ENCODE measurements at regions not wholly inside any gene's neighbourhood (a gene's known extent, or its start where the extent isn't known, plus 50 kb on each side); places are given as distances from the start of the nearest gene placed in this dataset.

- DNase-seq (ENCODE audit: low spot score) = no peak
Observed at GRCh38 chr3:170752571-170753155, 117.3 kb downstream of the RPL22L1 start.

GRCh38 chr3:170751899-170752293 lies 118.1 kb downstream of the RPL22L1 start:
- DNase-seq (ENCODE audit: low spot score) = no peak

GRCh38 chr3:170751083-170751898 lies 118.7 kb downstream of the RPL22L1 start:
- peak; percentile 61 for DNase-seq (ENCODE audit: low spot score)

- no peak for DNase-seq (ENCODE audit: low spot score)
Observed at GRCh38 chr3:170750478-170750830, 119.5 kb downstream of the RPL22L1 start.

- DNase-seq (ENCODE audit: low spot score) = no peak
Observed at GRCh38 chr3:170749765-170750477, 120.1 kb downstream of the RPL22L1 start.

GRCh38 chr3:170749185-170749584 lies 120.8 kb downstream of the RPL22L1 start:
- DNase-seq (ENCODE audit: low spot score) = no peak

- DNase-seq (ENCODE audit: low spot score) = no peak
Observed at GRCh38 chr3:170746175-170746942, 123.6 kb downstream of the RPL22L1 start.

- peak; percentile 88 for DNase-seq (ENCODE audit: low spot score)
Observed at GRCh38 chr3:170745211-170745718, 124.7 kb downstream of the RPL22L1 start.

- DNase-seq (ENCODE audit: low spot score) = no peak
Observed at GRCh38 chr3:170741756-170742529, 128.1 kb downstream of the RPL22L1 start.

- peak; percentile 48 for DNase-seq (ENCODE audit: low spot score)
Observed at GRCh38 chr3:170740726-170741591, 129.0 kb downstream of the RPL22L1 start.

- DNase-seq (ENCODE audit: low spot score) = no peak
Observed at GRCh38 chr3:170740285-170740684, 129.7 kb downstream of the RPL22L1 start.

- no peak for DNase-seq (ENCODE audit: low spot score)
Observed at GRCh38 chr3:170739410-170739809, 130.6 kb downstream of the RPL22L1 start.

GRCh38 chr3:170738766-170739165 lies 131.2 kb downstream of the RPL22L1 start:
- DNase-seq (ENCODE audit: low spot score) = peak; percentile 2

GRCh38 chr3:170737498-170738162 lies 132.4 kb downstream of the RPL22L1 start:
- DNase-seq (ENCODE audit: low spot score) = no peak

- no peak for DNase-seq (ENCODE audit: low spot score)
Observed at GRCh38 chr3:170735821-170736220, 134.2 kb downstream of the RPL22L1 start.

- no peak for DNase-seq (ENCODE audit: low spot score)
Observed at GRCh38 chr3:170734735-170735065, 135.3 kb downstream of the RPL22L1 start.

GRCh38 chr3:170734043-170734734 lies 135.8 kb downstream of the RPL22L1 start:
- DNase-seq (ENCODE audit: low spot score) = no peak

GRCh38 chr3:170732660-170733245 lies 137.2 kb downstream of the RPL22L1 start:
- DNase-seq (ENCODE audit: low spot score) = no peak

- DNase-seq (ENCODE audit: low spot score) = no peak
Observed at GRCh38 chr3:170731281-170731680, 138.7 kb downstream of the RPL22L1 start.
